ENCODE measurements at regions not wholly inside any gene's neighbourhood (a gene's known extent, or its start where the extent isn't known, plus 50 kb on each side); places are given as distances from the start of the nearest gene placed in this dataset.
A peak's percentile ranks its signal among the peaks of the same experiment; 100 is the strongest.

- Histone ChIP-seq H3K9me3 (ENCODE audit: control insufficient read depth, low read length) (no peaks in the 10 kb centered on the region), H3K36me3 (ENCODE audit: control insufficient read depth, insufficient read depth, low read length) (no peaks in the 10 kb centered on the region), H3K27ac (ENCODE audit: low read depth, low read length, severe bottlenecking) (no peak overlapping the region), H3K4me3 (ENCODE audit: extremely low read depth, insufficient read depth, low read length, poor library complexity, severe bottlenecking) (no peak overlapping the region), H3K4me1 (ENCODE audit: control insufficient read depth, insufficient read depth, low read length, poor library complexity, severe bottlenecking) (no peaks in the 10 kb centered on the region)
- WGBS, 2 experiments (ENCODE audit: insufficient coverage in 2 of 2): no CpG with 5 or more reads among the region's 4 CpGs
Observed at GRCh38 chr3:76864355-76864754, 175.5 kb upstream of the ROBO2 start.

DNA sequence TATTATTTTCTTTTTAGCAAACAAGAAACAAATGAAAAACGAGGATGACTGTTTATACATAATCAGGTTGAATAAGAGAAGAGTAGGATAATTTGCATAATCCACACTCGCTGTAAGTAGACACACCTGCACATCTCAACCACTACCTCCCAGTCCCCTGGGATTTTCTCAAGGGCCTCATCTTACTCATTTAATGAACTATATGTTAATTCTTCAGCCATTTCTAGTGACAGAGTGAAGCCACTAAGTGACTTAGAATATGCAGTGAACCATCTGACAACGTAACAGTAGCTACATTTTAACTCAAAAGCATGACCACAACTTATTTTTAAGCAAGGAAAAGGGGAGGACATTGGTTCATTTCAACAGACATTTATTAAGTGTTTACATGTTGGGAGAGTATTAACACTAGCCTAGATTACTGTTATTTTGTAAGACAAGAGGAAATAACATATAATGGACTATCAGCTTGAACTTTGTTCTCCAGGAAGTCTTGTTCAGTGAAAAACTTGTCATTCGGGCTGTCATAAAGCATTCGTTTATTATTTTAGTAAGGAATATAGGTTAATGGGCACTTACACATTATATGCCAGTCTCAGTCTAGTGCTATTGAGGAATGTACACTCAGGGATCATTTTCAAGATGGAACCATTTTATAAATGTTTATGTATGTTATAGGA, 173.0 kb upstream of the ROBO2 start:
- Histone ChIP-seq H3K27ac (ENCODE audit: low read depth, low read length, severe bottlenecking) (no peak overlapping the region), H3K4me1 (ENCODE audit: control insufficient read depth, insufficient read depth, low read length, poor library complexity, severe bottlenecking) (no peaks in the 10 kb centered on the region), H3K4me3 (ENCODE audit: extremely low read depth, insufficient read depth, low read length, poor library complexity, severe bottlenecking) (no peak overlapping the region), H3K9me3 (ENCODE audit: control insufficient read depth, low read length) (no peaks in the 10 kb centered on the region), H3K36me3 (ENCODE audit: control insufficient read depth, insufficient read depth, low read length) (no peaks in the 10 kb centered on the region)
- no CpG with 5 or more reads among the region's 5 CpGs for WGBS, 2 experiments (ENCODE audit: insufficient coverage in 2 of 2)

DNA sequence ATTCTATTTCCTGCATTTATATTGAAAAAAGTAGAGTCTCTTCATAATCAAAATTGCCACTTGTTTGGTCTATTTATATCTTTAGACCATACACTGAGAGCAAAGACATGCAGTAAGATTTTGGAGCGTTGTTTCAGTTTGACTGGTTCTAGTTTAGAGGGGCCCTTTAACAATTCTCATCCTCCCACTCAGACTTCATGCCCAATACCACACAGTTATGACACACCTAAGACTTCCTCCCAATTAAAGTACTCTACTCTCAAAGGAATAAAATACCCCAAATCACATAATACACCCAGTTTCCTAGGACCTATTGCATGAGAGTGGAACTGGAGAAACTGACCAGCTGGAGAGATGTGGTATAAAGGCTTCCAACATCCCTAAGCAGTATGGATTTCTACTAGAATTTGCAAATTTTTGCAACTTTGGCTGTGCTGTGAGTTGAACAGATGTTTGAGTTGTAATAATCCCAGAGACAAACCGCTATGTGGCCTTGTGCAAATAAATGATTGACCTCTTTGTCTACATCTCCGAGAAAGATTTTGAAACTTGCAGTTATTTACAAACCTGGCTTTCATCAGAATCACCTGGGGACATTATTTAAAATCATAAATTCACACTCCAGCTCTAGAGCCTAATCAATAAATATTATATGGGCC, 170.0 kb upstream of the ROBO2 start:
- Histone ChIP-seq H3K4me1 (ENCODE audit: control insufficient read depth, insufficient read depth, low read length, poor library complexity, severe bottlenecking) (peaks cover 6% of the 10 kb centered on the region), H3K27ac (ENCODE audit: low read depth, low read length, severe bottlenecking) (no peak overlapping the region), H3K4me3 (ENCODE audit: extremely low read depth, insufficient read depth, low read length, poor library complexity, severe bottlenecking) (no peak overlapping the region), H3K9me3 (ENCODE audit: control insufficient read depth, low read length) (no peaks in the 10 kb centered on the region), H3K36me3 (ENCODE audit: control insufficient read depth, insufficient read depth, low read length) (no peaks in the 10 kb centered on the region)
- WGBS, 2 experiments (ENCODE audit: insufficient coverage in 2 of 2): 100% methylated on average over 2 of the region's 3 CpGs

DNA sequence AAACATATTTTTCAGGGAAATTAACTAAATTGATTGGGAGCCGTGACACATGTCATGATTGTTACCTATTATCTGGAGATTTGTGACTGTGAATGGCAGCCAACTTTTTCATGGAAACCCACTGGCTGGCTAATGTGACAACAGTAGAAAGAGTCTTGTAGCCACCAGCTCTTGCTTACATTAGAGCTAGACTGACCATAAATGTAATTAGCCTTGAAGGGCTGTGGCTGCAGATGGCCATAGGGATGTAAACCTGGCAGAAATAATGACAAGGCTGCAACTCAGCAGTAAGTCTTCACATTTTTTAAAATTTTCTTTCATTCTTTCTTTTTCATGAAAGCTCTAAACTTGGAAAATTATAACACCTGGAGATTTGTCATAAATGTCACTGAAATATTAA, 168.2 kb upstream of the ROBO2 start:
- H3K4me3 ChIP-seq (ENCODE audit: extremely low read depth, insufficient read depth, low read length, poor library complexity, severe bottlenecking): no peak overlapping the region
- H3K4me1 ChIP-seq (ENCODE audit: control insufficient read depth, insufficient read depth, low read length, poor library complexity, severe bottlenecking): peaks cover 6% of the 10 kb centered on the region
- 86 to 100% methylated on average over 1 of the region's 1 CpG for WGBS, 2 experiments (ENCODE audit: insufficient coverage in 2 of 2)
- no peak overlapping the region for H3K27ac ChIP-seq (ENCODE audit: low read depth, low read length, severe bottlenecking)
- H3K9me3 ChIP-seq (ENCODE audit: control insufficient read depth, low read length): no peaks in the 10 kb centered on the region
- H3K36me3 ChIP-seq (ENCODE audit: control insufficient read depth, insufficient read depth, low read length): no peaks in the 10 kb centered on the region

- WGBS, 2 experiments (ENCODE audit: insufficient coverage in 2 of 2): no CpG with 5 or more reads among the region's 1 CpG
- no peak overlapping the region for H3K27ac ChIP-seq (ENCODE audit: low read depth, low read length, severe bottlenecking)
- H3K9me3 ChIP-seq (ENCODE audit: control insufficient read depth, low read length): no peaks in the 10 kb centered on the region
- no peak overlapping the region for H3K4me3 ChIP-seq (ENCODE audit: extremely low read depth, insufficient read depth, low read length, poor library complexity, severe bottlenecking)
- peaks cover 6% of the 10 kb centered on the region for H3K4me1 ChIP-seq (ENCODE audit: control insufficient read depth, insufficient read depth, low read length, poor library complexity, severe bottlenecking)
- H3K36me3 ChIP-seq (ENCODE audit: control insufficient read depth, insufficient read depth, low read length): no peaks in the 10 kb centered on the region
Observed at GRCh38 chr3:76872999-76873398, 166.9 kb upstream of the ROBO2 start.

GRCh38 chr3:76873532-76874242, 166.2 kb upstream of the ROBO2 start:
- 82 to 89% methylated on average over 8 to 9 of the region's 10 CpGs for WGBS, 2 experiments (ENCODE audit: insufficient coverage in 2 of 2)
- Histone ChIP-seq H3K27ac (ENCODE audit: low read depth, low read length, severe bottlenecking) (peak overlapping the region; percentile 55), H3K4me1 (ENCODE audit: control insufficient read depth, insufficient read depth, low read length, poor library complexity, severe bottlenecking) (peaks cover 6% of the 10 kb centered on the region), H3K9me3 (ENCODE audit: control insufficient read depth, low read length) (no peaks in the 10 kb centered on the region), H3K36me3 (ENCODE audit: control insufficient read depth, insufficient read depth, low read length) (no peaks in the 10 kb centered on the region), H3K4me3 (ENCODE audit: extremely low read depth, insufficient read depth, low read length, poor library complexity, severe bottlenecking) (no peak overlapping the region)

- H3K36me3 ChIP-seq (ENCODE audit: control insufficient read depth, insufficient read depth, low read length): no peaks in the 10 kb centered on the region
Observed at GRCh38 chr3:76879959-76880358, 159.9 kb upstream of the ROBO2 start.

DNA sequence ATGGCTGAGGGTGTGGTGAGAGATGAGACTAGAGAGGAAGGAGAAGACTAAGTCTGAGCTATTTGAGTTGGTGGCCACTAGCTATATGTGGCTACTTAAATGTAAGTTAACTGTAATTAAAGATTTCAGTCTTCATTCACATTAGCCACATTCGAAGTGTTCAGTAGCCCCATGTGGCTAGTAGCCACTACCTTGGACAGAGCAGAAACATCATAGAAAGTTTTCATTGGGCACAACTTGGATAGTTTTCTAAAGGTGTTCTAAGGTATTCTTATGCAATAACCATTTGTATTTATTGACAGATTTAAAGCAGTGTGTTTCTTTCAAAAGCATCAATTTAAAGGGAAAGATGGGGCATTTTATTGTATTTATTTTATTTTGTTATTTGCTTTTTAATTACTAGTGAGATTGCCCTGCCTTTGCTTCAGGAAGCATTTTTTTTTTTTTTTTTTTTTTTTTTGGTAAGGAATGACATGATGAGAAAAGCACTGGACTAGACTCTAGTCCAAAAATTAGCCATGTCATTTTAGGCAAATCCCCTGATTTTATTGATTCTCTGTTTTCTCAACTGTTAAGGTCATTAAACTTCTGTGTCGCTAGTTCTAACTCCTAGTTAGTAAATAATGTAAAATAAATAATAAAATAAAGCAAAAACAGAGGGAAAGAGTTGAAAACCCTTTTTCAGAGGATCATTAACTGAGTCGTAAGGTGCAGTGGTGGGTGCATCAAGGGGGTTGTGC, 153.0 kb upstream of the ROBO2 start:
- no peak overlapping the region for H3K27ac ChIP-seq (ENCODE audit: low read depth, low read length, severe bottlenecking)
- WGBS, 2 experiments (ENCODE audit: insufficient coverage in 2 of 2): 100% methylated on average over 1 of the region's 3 CpGs; no CpG with 5 or more reads in 1 of the 2 experiments
- H3K4me1 ChIP-seq (ENCODE audit: control insufficient read depth, insufficient read depth, low read length, poor library complexity, severe bottlenecking): no peaks in the 10 kb centered on the region
- H3K4me3 ChIP-seq (ENCODE audit: extremely low read depth, insufficient read depth, low read length, poor library complexity, severe bottlenecking): no peak overlapping the region
- H3K36me3 ChIP-seq (ENCODE audit: control insufficient read depth, insufficient read depth, low read length): no peaks in the 10 kb centered on the region
- no peaks in the 10 kb centered on the region for H3K9me3 ChIP-seq (ENCODE audit: control insufficient read depth, low read length)

More at GRCh38 chr3:76879959-76880358, 159.9 kb upstream of the ROBO2 start:
- Histone ChIP-seq H3K4me1 (ENCODE audit: control insufficient read depth, insufficient read depth, low read length, poor library complexity, severe bottlenecking) (no peaks in the 10 kb centered on the region), H3K9me3 (ENCODE audit: control insufficient read depth, low read length) (no peaks in the 10 kb centered on the region), H3K4me3 (ENCODE audit: extremely low read depth, insufficient read depth, low read length, poor library complexity, severe bottlenecking) (no peak overlapping the region), H3K27ac (ENCODE audit: low read depth, low read length, severe bottlenecking) (no peak overlapping the region)
- WGBS, 2 experiments (ENCODE audit: insufficient coverage in 2 of 2): no CpG with 5 or more reads among the region's 3 CpGs

DNA sequence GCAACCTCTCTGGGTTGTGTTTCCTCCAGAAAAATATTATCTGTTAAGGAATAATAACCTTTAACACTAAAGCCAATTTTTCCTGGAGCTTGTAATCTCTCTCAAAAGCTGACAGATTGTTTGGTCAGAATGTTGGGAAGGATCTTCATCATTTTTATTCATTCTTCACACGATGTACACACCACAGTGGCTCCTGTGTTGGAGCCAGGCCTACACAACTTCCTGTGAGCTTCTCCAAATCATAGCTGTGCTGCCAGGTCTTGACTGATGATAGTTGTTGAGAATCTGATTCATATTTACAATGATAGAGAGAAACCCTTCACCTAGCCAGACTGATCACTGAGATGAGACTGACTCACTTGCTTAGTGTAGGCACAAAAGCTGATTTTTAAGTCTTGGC, 151.0 kb upstream of the ROBO2 start:
- no peak overlapping the region for H3K27ac ChIP-seq (ENCODE audit: low read depth, low read length, severe bottlenecking)
- H3K4me3 ChIP-seq (ENCODE audit: extremely low read depth, insufficient read depth, low read length, poor library complexity, severe bottlenecking): no peak overlapping the region
- no CpG with 5 or more reads among the region's 1 CpG for WGBS, 2 experiments (ENCODE audit: insufficient coverage in 2 of 2)
- no peaks in the 10 kb centered on the region for H3K36me3 ChIP-seq (ENCODE audit: control insufficient read depth, insufficient read depth, low read length)
- no peaks in the 10 kb centered on the region for H3K4me1 ChIP-seq (ENCODE audit: control insufficient read depth, insufficient read depth, low read length, poor library complexity, severe bottlenecking)
- no peaks in the 10 kb centered on the region for H3K9me3 ChIP-seq (ENCODE audit: control insufficient read depth, low read length)

DNA sequence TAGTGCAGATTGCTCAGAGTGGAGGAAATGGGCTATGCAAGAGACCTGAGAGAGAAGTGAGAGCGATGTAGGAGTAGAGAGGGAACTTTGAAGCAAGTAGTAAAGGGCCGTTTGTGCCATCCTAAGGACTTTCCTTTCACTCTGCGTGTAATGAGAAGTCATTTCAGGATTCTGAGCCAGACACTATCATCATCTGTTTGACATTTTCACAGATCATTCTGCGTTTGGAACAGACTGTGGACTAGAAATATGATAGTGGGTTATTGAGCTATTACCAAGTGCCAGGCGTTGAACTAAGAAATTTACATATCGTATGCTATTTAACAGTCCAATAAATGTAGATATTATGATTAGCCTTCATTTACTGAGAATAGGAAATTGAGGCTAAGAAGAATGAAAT, 150.0 kb upstream of the ROBO2 start:
- Histone ChIP-seq H3K4me3 (ENCODE audit: extremely low read depth, insufficient read depth, low read length, poor library complexity, severe bottlenecking) (no peak overlapping the region), H3K9me3 (ENCODE audit: control insufficient read depth, low read length) (no peaks in the 10 kb centered on the region), H3K36me3 (ENCODE audit: control insufficient read depth, insufficient read depth, low read length) (no peaks in the 10 kb centered on the region), H3K27ac (ENCODE audit: low read depth, low read length, severe bottlenecking) (no peak overlapping the region), H3K4me1 (ENCODE audit: control insufficient read depth, insufficient read depth, low read length, poor library complexity, severe bottlenecking) (no peaks in the 10 kb centered on the region)
- WGBS, 2 experiments (ENCODE audit: insufficient coverage in 2 of 2): 88 to 100% methylated on average over 1 to 2 of the region's 6 CpGs

Data from mesodermal cell (in vitro differentiated cells).